HepG2 (cell line): ENCODE measurements at regions not wholly inside any gene's neighbourhood (a gene's known extent, or its start where the extent isn't known, plus 50 kb on each side); places are given as distances from the start of the nearest gene placed in this dataset.

Experiments used
- ATAC-seq: fragments of 200-7000 bp; cut with Tn5 transposase; 3 replicates; pipeline ENCODE4 v1.9.1; 2020; ENCODE audit warnings: mild to moderate bottlenecking, moderate library complexity
- BruUV-seq: library from RNA; stranded (reverse); fragments of 400-500 nt; replicated peaks from 2 replicates; lab custom pipeline; 2021; lab: Mats Ljungman, UMichigan
- CTCF ChIA-PET: fragments of 300-600 bp; formaldehyde crosslinking; extraction: SDS; loops from one replicate; lab custom pipeline; 2021; ENCODE audit warnings: low total read pairs, inconsistent platforms, low intra/inter-chr PET ratio; lab: Yijun Ruan, JAX
- POLR2A ChIA-PET: fragments of 350-600 bp; sonication (Branson Sonifier 250); formaldehyde crosslinking; loops from one replicate; lab custom pipeline; 2020; ENCODE audit warnings: antibody characterized with exemption, inconsistent platforms; lab: Yijun Ruan, JAX
- DNase-seq: peaks from one replicate; pipeline ENCODE4 v3.0.0-alpha.2; 2015; ENCODE audit warnings: low spot score
- FAIRE-seq: peaks from 3 replicates; lab custom pipeline; 2011; peaks lifted over from hg19 to GRCh38; lab: Jason Lieb, UNC
- H2AFZ ChIP-seq: one replicate; pipeline ENCODE4 v1.6.1; 2011; ENCODE audit warnings: low read length, inconsistent platforms
- H3K27ac ChIP-seq: fragments of 300-600 bp; 3 replicates; pipeline ENCODE4 v1.8.0; 2011; ENCODE audit warnings: mixed run types, mild to moderate bottlenecking, mixed read lengths, low read length, inconsistent platforms; ENCODE audit not compliant: insufficient read depth; ENCODE audit errors: extremely low read length
- H3K27me3 ChIP-seq, 2 experiments: fragments of 200-600 bp in 1 of 2; 2 replicates in 1 of 2; 3 replicates in 1 of 2; pipeline versions ENCODE4 v1.6.0 to v1.8.0; 2011; ENCODE audit warnings: low read length in 2 of 2, mild to moderate bottlenecking in 2 of 2, moderate library complexity in 2 of 2, inconsistent platforms in 1 of 2; ENCODE audit not compliant: insufficient read depth in 2 of 2, control insufficient read depth in 1 of 2
- H3K36me3 ChIP-seq, 2 experiments: fragments of 200-600 bp in 1 of 2; replicated peaks in 1 of 2; 2 replicates in 1 of 2; 3 replicates in 1 of 2; pipeline versions ENCODE4 v1.5.1 to v1.8.0; 2011; ENCODE audit warnings: low read length in 2 of 2, inconsistent platforms in 1 of 2; ENCODE audit not compliant: insufficient read depth in 2 of 2, control insufficient read depth in 1 of 2
- H3K4me1 ChIP-seq: 2 replicates; pipeline ENCODE4 v1.5.1; 2012; ENCODE audit warnings: low read length, inconsistent platforms; ENCODE audit not compliant: insufficient read depth
- H3K4me2 ChIP-seq: 2 replicates; pipeline ENCODE4 v1.6.0; 2011; ENCODE audit warnings: low read depth, low read length, inconsistent platforms
- H3K4me3 ChIP-seq, 3 experiments: fragments of 200-600 bp in 1 of 3; sonication (generic), shearing (Covaris generic) in 1 of 3; replicated peaks in 1 of 3; 2 replicates each; pipeline ENCODE4 v1.5.1; 2011 to 2016; ENCODE audit warnings: low read length in 3 of 3, inconsistent platforms in 2 of 3, low read depth in 2 of 3, mild to moderate bottlenecking in 2 of 3, control low read depth in 1 of 3, mixed read lengths in 1 of 3; ENCODE audit not compliant: insufficient read depth in 1 of 3
- H3K79me2 ChIP-seq: one replicate; pipeline ENCODE4 v1.6.1; 2011; ENCODE audit warnings: low read length, inconsistent platforms; ENCODE audit not compliant: insufficient read depth
- H3K9ac ChIP-seq: 2 replicates; pipeline ENCODE4 v1.6.0; 2011; ENCODE audit warnings: mild to moderate bottlenecking, low read depth, low read length, inconsistent platforms; ENCODE audit not compliant: insufficient read depth
- H3K9me3 ChIP-seq: 2 replicates; pipeline ENCODE4 v1.5.1; 2012; ENCODE audit warnings: mild to moderate bottlenecking, low read length
- H4K20me1 ChIP-seq: 2 replicates; pipeline ENCODE4 v1.6.0; 2011; ENCODE audit warnings: inconsistent platforms, mild to moderate bottlenecking, low read length, moderate library complexity; ENCODE audit not compliant: insufficient read depth
- ATRX ChIP-seq: sonication (generic); formaldehyde crosslinking; IDR thresholded peaks from 2 replicates; pipeline ENCODE4 v1.4.0; 2020; ENCODE audit warnings: missing genetic modification reagents, borderline replicate concordance
- CBX2 ChIP-seq, 2 experiments: fragments of 200-600 bp in 1 of 2; sonication (generic); formaldehyde crosslinking in 1 of 2; IDR thresholded peaks; 2 replicates each; pipeline versions ENCODE4 v1.7.0 to v1.8.1; 2018 to 2022; ENCODE audit warnings: low read depth in 2 of 2, low read length in 1 of 2, mild to moderate bottlenecking in 1 of 2, missing genetic modification reagents in 1 of 2
- FOXM1 ChIP-seq: sonication (generic); formaldehyde crosslinking; IDR thresholded peaks from 2 replicates; pipeline ENCODE4 v1.5.0; 2020; ENCODE audit warnings: missing genetic modification reagents
- HIVEP1 ChIP-seq: sonication (generic); formaldehyde crosslinking; IDR thresholded peaks from 2 replicates; pipeline ENCODE4 v1.4.0; 2020; ENCODE audit warnings: mild to moderate bottlenecking, missing genetic modification reagents
- POLR2AphosphoS2 ChIP-seq: IDR thresholded peaks from 2 replicates; pipeline ENCODE4 v1.6.1; 2011; ENCODE audit warnings: low read depth, low read length, improper control_type of control experiment
- SALL1 ChIP-seq: sonication (generic); formaldehyde crosslinking; IDR thresholded peaks from 2 replicates; pipeline ENCODE4 v1.8.0; 2022; ENCODE audit warnings: mild to moderate bottlenecking, missing genetic modification reagents
- ZC3H13 ChIP-seq: sonication (generic); formaldehyde crosslinking; IDR thresholded peaks from 2 replicates; pipeline ENCODE4 v1.8.1; 2023; ENCODE audit warnings: mild to moderate bottlenecking, missing genetic modification reagents, moderate library complexity
- ZNF180 ChIP-seq: sonication (generic); formaldehyde crosslinking; IDR thresholded peaks from 2 replicates; pipeline ENCODE4 v1.4.0; 2020; ENCODE audit warnings: low read depth, missing genetic modification reagents, borderline replicate concordance
- ZNF713 ChIP-seq: sonication (generic); formaldehyde crosslinking; IDR thresholded peaks from 2 replicates; pipeline ENCODE4 v1.4.0; 2020; ENCODE audit warnings: mild to moderate bottlenecking, missing genetic modification reagents
- ZNF788 ChIP-seq: sonication (generic); formaldehyde crosslinking; IDR thresholded peaks from 2 replicates; pipeline ENCODE4 v1.5.0; 2020; ENCODE audit warnings: mild to moderate bottlenecking, missing genetic modification reagents, borderline replicate concordance
- ZSCAN31 ChIP-seq: sonication (generic); formaldehyde crosslinking; IDR thresholded peaks from 2 replicates; pipeline ENCODE4 v1.5.0; 2020; ENCODE audit warnings: low read depth, mild to moderate bottlenecking, missing genetic modification reagents
- WGBS: methylation state at CpG from one replicate; pipeline ENCODE4 v1.1.6; 2017; ENCODE audit warnings: low lambda C conversion rate; 5-methylcytosine and 5-hydroxymethylcytosine counted together
- in situ Hi-C: cut with HindIII; loops from 2 replicates; pipeline ENCODE4 v1.10.0; 2017; ENCODE audit warnings: low pct_unique_long_range_greater_than_20kb; ENCODE audit not compliant: extremely low pct_ligation_motif_present
- intact Hi-C: fragments of 100-400 bp; cut with micrococcal nuclease; formaldehyde crosslinking; loops from one replicate; pipeline ENCODE4 v1.10.0; 2022; ENCODE audit not compliant: unreplicated experiment
- TF ChIP-seq, protein P1 (sequence below): sonication (generic); formaldehyde crosslinking; IDR thresholded peaks from 2 replicates; pipeline ENCODE4 v1.4.0; 2020; ENCODE audit warnings: missing genetic modification reagents
- TF ChIP-seq, protein P2 (sequence below): sonication (generic); formaldehyde crosslinking; conservative IDR thresholded peaks from 2 replicates; pipeline ENCODE4 v1.4.0; 2020; ENCODE audit warnings: missing genetic modification reagents
- TF ChIP-seq, protein P3 (sequence below): sonication (generic); formaldehyde crosslinking; IDR thresholded peaks from 2 replicates; pipeline ENCODE4 v1.5.0; 2020; ENCODE audit warnings: missing genetic modification reagents

DNA sequence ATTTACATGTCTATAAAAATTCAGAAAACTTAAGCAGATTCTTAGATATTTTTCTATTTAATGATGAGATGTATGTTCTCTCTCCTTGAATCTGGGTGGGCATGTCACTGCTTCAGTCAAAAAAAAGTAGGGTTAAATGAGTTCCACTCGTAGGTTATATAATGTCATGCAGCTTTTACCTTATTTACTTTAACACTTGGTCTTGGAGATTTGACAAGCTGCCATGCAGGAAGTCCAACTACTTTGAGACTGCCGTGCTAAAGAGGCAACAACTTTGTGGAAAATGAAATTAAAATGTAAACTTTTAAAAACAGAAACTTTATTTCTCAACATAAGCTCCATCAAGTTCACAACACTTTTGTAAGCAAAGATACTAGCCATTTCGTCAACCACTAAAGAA lies 1336.0 kb upstream of the CDH8 start:
- intact Hi-C loops, result no loop called here
- in situ Hi-C loops, result loop anchor here (25.0 kb wide), 1 partner anchor 1740 kb away; the partner anchor contains the start of gene CDH11
- H3K27me3 ChIP-seq, result no peaks in the 10 kb centered on the region; a peak in 1 of 5 replicates
- DNase-seq (no peak), FAIRE-seq (no peak), ATAC-seq (no peak)
- no TSS peak for BruUV-seq
- no peaks in the 10 kb centered on the region for H3K4me1 ChIP-seq
- no peak overlapping the region for H3K27ac ChIP-seq
- no peak overlapping the region for H3K9ac ChIP-seq
- peaks cover 27% of the 10 kb centered on the region; the same call in 1 of the 2 replicates for H3K9me3 ChIP-seq
- ChIA-PET POLR2A (no interaction called here), CTCF (no interaction called here)
- no peak overlapping the region for H3K4me2 ChIP-seq
- H4K20me1 ChIP-seq, result no peaks in the 10 kb centered on the region
- no peak overlapping the region for H3K4me3 ChIP-seq
- no peak overlapping the region for H2AFZ ChIP-seq
- H3K36me3 ChIP-seq, result no peaks in the 10 kb centered on the region
- TF ChIP-seq, protein P1, sequence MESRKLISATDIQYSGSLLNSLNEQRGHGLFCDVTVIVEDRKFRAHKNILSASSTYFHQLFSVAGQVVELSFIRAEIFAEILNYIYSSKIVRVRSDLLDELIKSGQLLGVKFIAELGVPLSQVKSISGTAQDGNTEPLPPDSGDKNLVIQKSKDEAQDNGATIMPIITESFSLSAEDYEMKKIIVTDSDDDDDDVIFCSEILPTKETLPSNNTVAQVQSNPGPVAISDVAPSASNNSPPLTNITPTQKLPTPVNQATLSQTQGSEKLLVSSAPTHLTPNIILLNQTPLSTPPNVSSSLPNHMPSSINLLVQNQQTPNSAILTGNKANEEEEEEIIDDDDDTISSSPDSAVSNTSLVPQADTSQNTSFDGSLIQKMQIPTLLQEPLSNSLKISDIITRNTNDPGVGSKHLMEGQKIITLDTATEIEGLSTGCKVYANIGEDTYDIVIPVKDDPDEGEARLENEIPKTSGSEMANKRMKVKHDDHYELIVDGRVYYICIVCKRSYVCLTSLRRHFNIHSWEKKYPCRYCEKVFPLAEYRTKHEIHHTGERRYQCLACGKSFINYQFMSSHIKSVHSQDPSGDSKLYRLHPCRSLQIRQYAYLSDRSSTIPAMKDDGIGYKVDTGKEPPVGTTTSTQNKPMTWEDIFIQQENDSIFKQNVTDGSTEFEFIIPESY (CRISPR knock-in tag), result no peak
- TF ChIP-seq HIVEP1 (CRISPR knock-in tag) (no peak), ZC3H13 (CRISPR knock-in tag) (no peak), ATRX (CRISPR knock-in tag) (no peak)
- 1% methylated on average over 3 of the region's 3 CpGs for WGBS
- no peaks in the 10 kb centered on the region for H3K79me2 ChIP-seq

DNA sequence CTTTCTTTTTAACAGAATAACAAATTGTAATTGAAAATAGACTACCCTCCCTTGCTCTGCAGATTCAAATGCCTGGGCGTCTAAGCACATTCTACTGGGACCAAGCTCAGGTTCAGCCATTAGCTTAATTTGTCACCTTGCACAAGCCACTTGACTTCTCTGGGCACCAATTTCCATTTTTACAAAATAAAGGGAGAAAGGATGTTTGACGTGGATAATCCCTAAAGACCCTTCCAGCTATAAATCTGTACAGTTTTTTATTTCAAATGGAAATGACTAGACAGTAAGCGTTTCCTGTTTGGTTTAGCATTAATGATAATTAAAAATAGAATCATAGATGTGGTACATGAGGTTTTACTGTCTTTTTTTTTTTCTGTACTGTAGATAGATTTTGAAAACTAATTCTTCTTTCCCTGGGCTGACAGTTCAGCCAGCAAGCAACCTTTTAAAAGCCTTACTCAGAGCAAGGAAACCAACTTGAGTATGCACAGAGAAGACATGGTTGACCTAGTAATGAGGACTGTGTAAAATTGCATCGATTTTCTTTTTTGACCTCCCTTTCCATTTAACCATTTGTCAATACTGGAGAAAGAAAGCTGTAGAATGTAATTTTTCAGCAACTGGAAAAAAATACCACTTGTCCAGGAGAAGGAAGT lies 1329.5 kb upstream of the CDH8 start:
- no peak for FAIRE-seq
- Histone ChIP-seq H2AFZ (no peak overlapping the region), H3K79me2 (no peaks in the 10 kb centered on the region), H3K4me2 (no peak overlapping the region), H3K4me3 (no peak overlapping the region), H3K9me3 (no peaks in the 10 kb centered on the region), H4K20me1 (no peaks in the 10 kb centered on the region), H3K9ac (no peak overlapping the region), H3K4me1 (no peaks in the 10 kb centered on the region), H3K27me3 (no peaks in the 10 kb centered on the region), H3K36me3 (no peaks in the 10 kb centered on the region), H3K27ac (no peak overlapping the region)
- ChIA-PET CTCF (no interaction called here), POLR2A (no interaction called here)
- no peak for ATAC-seq
- WGBS, result 6% methylated on average over 4 of the region's 4 CpGs
- in situ Hi-C loops (loop anchor here (10.0 to 25.0 kb wide), 2 partner anchors 689 to 1747 kb away; partner anchors contain the start of gene CDH11), intact Hi-C loops (no loop called here)
- no peak for DNase-seq
- no TSS peak for BruUV-seq
- no peak for TF ChIP-seq CBX2 (IDR thresholded peaks at IDR 0.05; ENCODE audit: low read depth, low read length)
- no peak for TF ChIP-seq CBX2 (CRISPR knock-in tag; IDR thresholded peaks at IDR 0.05; ENCODE audit: low read depth)
- TF ChIP-seq, protein P2, sequence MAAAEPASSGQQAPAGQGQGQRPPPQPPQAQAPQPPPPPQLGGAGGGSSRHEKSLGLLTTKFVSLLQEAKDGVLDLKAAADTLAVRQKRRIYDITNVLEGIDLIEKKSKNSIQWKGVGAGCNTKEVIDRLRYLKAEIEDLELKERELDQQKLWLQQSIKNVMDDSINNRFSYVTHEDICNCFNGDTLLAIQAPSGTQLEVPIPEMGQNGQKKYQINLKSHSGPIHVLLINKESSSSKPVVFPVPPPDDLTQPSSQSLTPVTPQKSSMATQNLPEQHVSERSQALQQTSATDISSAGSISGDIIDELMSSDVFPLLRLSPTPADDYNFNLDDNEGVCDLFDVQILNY (CRISPR knock-in tag), result no peak
- no peak for TF ChIP-seq ZNF180 (CRISPR knock-in tag)
- TF ChIP-seq, protein P3, sequence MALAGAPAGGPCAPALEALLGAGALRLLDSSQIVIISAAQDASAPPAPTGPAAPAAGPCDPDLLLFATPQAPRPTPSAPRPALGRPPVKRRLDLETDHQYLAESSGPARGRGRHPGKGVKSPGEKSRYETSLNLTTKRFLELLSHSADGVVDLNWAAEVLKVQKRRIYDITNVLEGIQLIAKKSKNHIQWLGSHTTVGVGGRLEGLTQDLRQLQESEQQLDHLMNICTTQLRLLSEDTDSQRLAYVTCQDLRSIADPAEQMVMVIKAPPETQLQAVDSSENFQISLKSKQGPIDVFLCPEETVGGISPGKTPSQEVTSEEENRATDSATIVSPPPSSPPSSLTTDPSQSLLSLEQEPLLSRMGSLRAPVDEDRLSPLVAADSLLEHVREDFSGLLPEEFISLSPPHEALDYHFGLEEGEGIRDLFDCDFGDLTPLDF (CRISPR knock-in tag), result no peak
- TF ChIP-seq ZNF713 (CRISPR knock-in tag), result no peak
- TF ChIP-seq FOXM1 (CRISPR knock-in tag), result no peak
- TF ChIP-seq POLR2AphosphoS2, result no peak
- no peak for TF ChIP-seq ZNF788
- no peak for TF ChIP-seq SALL1
- TF ChIP-seq ZSCAN31 (CRISPR knock-in tag), result no peak
